Heart left ventricle (tissue), 13 donors: ENCODE measurements at regions not wholly inside any gene's neighbourhood (a gene's known extent, or its start where the extent isn't known, plus 50 kb on each side); places are given as distances from the start of the nearest gene placed in this dataset.

Experiments
- CTCF ChIP-seq, 12 donors: fragments of 200-600 bp; sonication (generic) in 4 of 12; IDR thresholded peaks; one replicate each; pipeline versions ENCODE4 v1.5.0 to v1.8.0; 2018 to 2022; ENCODE audit warnings: antibody characterized with exemption in 12 of 12, mild to moderate bottlenecking in 5 of 12
- POLR2A ChIP-seq, 2 donors: fragments of 450-650 bp; IDR thresholded peaks; one replicate each; pipeline ENCODE4 v1.6.1; 2017; ENCODE audit warnings: antibody characterized with exemption in 2 of 2, mild to moderate bottlenecking in 2 of 2, moderate library complexity in 2 of 2
- donor health status: ischemic (EF 13 %, LVEDD 7.1; RV severe dilation, severe dysfunction).
- donor health status: DM: no; HTN: yes; CAD: no.
- donor health status: DM: no; HTN: no; CAD: no.
- donor health status: ischemic (EF 25% LVEDD 6.9; RV normal size, moderate dysfunction).
- donor health status: ischemic (EF 25% LVEDD 5.7; RV mildly dilated, moderate dysfunction).
- donor health status: ischemic (EF 35%, LVEDD 5.7; RV mildly dilated, moderate dysfunction).
- donor health status: nonischemic (EF 11% LVEDD 7.7; RV severe dilation, severe dysfunction).
- donor health status: DM: yes; HTN: yes; CAD: no.
- donor health status: PGD.
- donor health status: ischemic (EF 29% LVEDD 5.4; RV normal size, mild dysfunction).
- donor health status: nonischemic (EF 23%, LVEDD 6.1; RV moderate dilation, normal function).

- TF ChIP-seq CTCF (IDR thresholded peaks at IDR 0.05) (no peak), POLR2A (IDR thresholded peaks at IDR 0.05) (no peak)
Observed at GRCh38 chr5:24831989-24832388, 187.2 kb upstream of the CDH10 start.
